HCT116 (cell line): ENCODE measurements at regions not wholly inside any gene's neighbourhood (a gene's known extent, or its start where the extent isn't known, plus 50 kb on each side); places are given as distances from the start of the nearest gene placed in this dataset.

Source experiments
- ATAC-seq: fragments of 200-7000 bp; cut with Tn5 transposase; 2 replicates; pipeline ENCODE4 v1.9.1; 2020; ENCODE audit warnings: mild to moderate bottlenecking, moderate library complexity
- BruUV-seq: library from RNA; stranded (reverse); fragments of 400-500 nt; replicated peaks from 2 replicates; lab custom pipeline; 2021; lab: Mats Ljungman, UMichigan
- CTCF ChIA-PET: fragments of 300-600 bp; sonication (Branson Sonifier 250); formaldehyde crosslinking; loops from one replicate; lab custom pipeline; 2021; ENCODE audit warnings: antibody characterized with exemption; lab: Charles Lee
- POLR2A ChIA-PET: fragments of 300-600, 350-600 bp; sonication (Branson Sonifier 250); formaldehyde crosslinking; loops from one replicate; lab custom pipeline; 2021; ENCODE audit warnings: antibody characterized with exemption; lab: Charles Lee
- RAD21 ChIA-PET, 2 experiments: fragments of 300-600 bp; sonication (Branson Sonifier 250); formaldehyde crosslinking; loops; one replicate each; lab custom pipeline; 2023; ENCODE audit warnings: low total read pairs in 2 of 2; ENCODE audit not compliant: uncharacterized antibody in 2 of 2, unreplicated experiment in 2 of 2, low non-redundant PET in 1 of 2; lab: Charles Lee
- DNase-seq: peaks from one replicate; pipeline ENCODE4 v3.0.0-alpha.2; 2010; ENCODE audit warnings: low read depth, low spot score
- H2AFZ ChIP-seq: fragments of 200-600 bp; shearing (Covaris generic), sonication (generic); 2 replicates; pipeline ENCODE4 v1.6.1; 2017; ENCODE audit warnings: low read depth, mixed run types, mixed read lengths, antibody characterized with exemption, low read length; ENCODE audit not compliant: poor library complexity, severe bottlenecking
- H3K27ac ChIP-seq: 2 replicates; pipeline ENCODE4 v1.5.1; 2012; ENCODE audit warnings: low read depth, low read length
- H3K27me3 ChIP-seq: fragments of 200-600 bp; sonication (generic); 2 replicates; pipeline ENCODE4 v1.6.1; 2016; ENCODE audit warnings: mixed run types, low read length, mixed read lengths; ENCODE audit not compliant: insufficient read depth
- H3K36me3 ChIP-seq, 2 experiments: fragments of 200-500 bp in 1 of 2; fragments of 200-600 bp in 1 of 2; sonication (Bioruptor generic) in 1 of 2; sonication (generic) in 1 of 2; 2 replicates each; pipeline versions ENCODE4 v1.5.1 to v1.6.1; 2014 to 2016; ENCODE audit warnings: low read length in 2 of 2, inconsistent platforms in 1 of 2, mixed read lengths in 1 of 2, mixed run types in 1 of 2; ENCODE audit not compliant: insufficient read depth in 2 of 2, control insufficient read depth in 1 of 2
- H3K4me1 ChIP-seq, 2 experiments: fragments of 200-600 bp in 1 of 2; sonication (generic) in 1 of 2; 2 replicates each; pipeline versions ENCODE4 v1.5.1 to v1.6.1; 2012 to 2017; ENCODE audit warnings: low read length in 2 of 2, inconsistent platforms in 1 of 2, mild to moderate bottlenecking in 1 of 2, mixed read lengths in 1 of 2, mixed run types in 1 of 2, moderate library complexity in 1 of 2; ENCODE audit not compliant: insufficient read depth in 2 of 2, control insufficient read depth in 1 of 2
- H3K4me2 ChIP-seq: fragments of 200-600 bp; sonication (generic); 2 replicates; pipeline ENCODE4 v1.6.1; 2017; ENCODE audit warnings: mixed run types, low read length, mixed read lengths
- H3K4me3 ChIP-seq, 2 experiments: fragments of 200-600 bp in 1 of 2; sonication (generic) in 1 of 2; replicated peaks in 1 of 2; 2 replicates each; pipeline ENCODE4 v1.5.1; 2011 to 2016; ENCODE audit warnings: low read length in 2 of 2, control low read depth in 1 of 2, low read depth in 1 of 2, mild to moderate bottlenecking in 1 of 2, mixed read lengths in 1 of 2, mixed run types in 1 of 2
- H3K79me2 ChIP-seq: fragments of 200-600 bp; sonication (generic); 2 replicates; pipeline ENCODE4 v1.6.1; 2017; ENCODE audit warnings: mild to moderate bottlenecking, mixed run types, low read length, moderate library complexity, mixed read lengths; ENCODE audit not compliant: insufficient read depth
- H3K9ac ChIP-seq: fragments of 200-600 bp; sonication (generic); 2 replicates; pipeline ENCODE4 v1.6.1; 2016; ENCODE audit warnings: low read length, mixed read lengths
- H3K9me2 ChIP-seq: fragments of 200-600 bp; sonication (generic), shearing (Covaris generic); 2 replicates; pipeline ENCODE4 v1.6.1; 2017; ENCODE audit warnings: mixed run types, mild to moderate bottlenecking, moderate library complexity; ENCODE audit not compliant: insufficient read depth
- H3K9me3 ChIP-seq, 2 experiments: fragments of 200-500 bp in 1 of 2; fragments of 200-600 bp in 1 of 2; sonication (Bioruptor generic) in 1 of 2; sonication (generic) in 1 of 2; 2 replicates each; pipeline ENCODE4 v1.6.1; 2014 to 2017; ENCODE audit warnings: low read length in 2 of 2, mixed read lengths in 2 of 2, inconsistent platforms in 1 of 2, low read depth in 1 of 2, mild to moderate bottlenecking in 1 of 2, mixed run types in 1 of 2, moderate library complexity in 1 of 2; ENCODE audit not compliant: control insufficient read depth in 1 of 2, insufficient read depth in 1 of 2
- H4K20me1 ChIP-seq: fragments of 200-600 bp; sonication (generic), shearing (Covaris generic); 2 replicates; pipeline ENCODE4 v1.6.1; 2017; ENCODE audit warnings: mixed run types, mild to moderate bottlenecking, moderate library complexity; ENCODE audit not compliant: insufficient read depth
- CEBPB ChIP-seq: IDR thresholded peaks from 2 replicates; pipeline ENCODE4 v1.6.1; 2012; ENCODE audit warnings: low read depth
- EGR1 ChIP-seq: IDR thresholded peaks from 2 replicates; pipeline ENCODE4 v1.6.1; 2012; ENCODE audit warnings: low read depth
- ELF1 ChIP-seq: IDR thresholded peaks from 2 replicates; pipeline ENCODE4 v1.6.1; 2012; ENCODE audit warnings: low read depth, borderline replicate concordance
- POLR2A ChIP-seq: IDR thresholded peaks from 2 replicates; pipeline ENCODE4 v1.7.0; 2011; ENCODE audit warnings: borderline replicate concordance; ENCODE audit not compliant: insufficient read depth, insufficient read length; ENCODE audit errors: extremely low read depth
- POLR2AphosphoS5 ChIP-seq: IDR thresholded peaks from 2 replicates; pipeline ENCODE4 v1.6.1; 2011; ENCODE audit warnings: mild to moderate bottlenecking, low read depth, low read length, moderate library complexity
- SIN3A ChIP-seq: IDR thresholded peaks from 2 replicates; pipeline ENCODE4 v1.6.1; 2012; ENCODE audit warnings: low read depth
- TCF7L2 ChIP-seq: IDR thresholded peaks from 2 replicates; pipeline ENCODE4 v1.7.0; 2011; ENCODE audit warnings: borderline replicate concordance, inconsistent platforms; ENCODE audit not compliant: insufficient read depth, insufficient read length; ENCODE audit errors: extremely low read depth
- YY1 ChIP-seq: IDR thresholded peaks from 2 replicates; pipeline ENCODE4 v1.6.1; 2011; ENCODE audit warnings: low read length, low read depth, moderate library complexity, mild to moderate bottlenecking; ENCODE audit not compliant: insufficient replicate concordance; ENCODE audit errors: extremely low read depth
- ZFX ChIP-seq: fragments of 450-650 bp; IDR thresholded peaks from 2 replicates; pipeline ENCODE4 v1.6.1; 2017
- ZNF274 ChIP-seq: fragments of 200-500 bp; sonication (Bioruptor generic); IDR thresholded peaks from 2 replicates; pipeline ENCODE4 v1.6.1; 2014; ENCODE audit warnings: mild to moderate bottlenecking, low read depth, low read length, inconsistent platforms
- intact Hi-C: fragments of 100-400 bp; cut with micrococcal nuclease; formaldehyde crosslinking; loops from 2 replicates; pipeline ENCODE4 v1.10.0; 2022
- TF ChIP-seq, protein P1 (sequence below), 3 experiments: fragments of 200-600 bp in 1 of 3; sonication (generic) in 1 of 3; IDR thresholded peaks in 2 of 3; conservative IDR thresholded peaks in 1 of 3; 2 replicates each; pipeline ENCODE4 v1.5.1; 2012 to 2017; ENCODE audit warnings: low read depth in 2 of 3, low read length in 2 of 3, antibody characterized with exemption in 1 of 3, borderline replicate concordance in 1 of 3, control low read depth in 1 of 3, mild to moderate bottlenecking in 1 of 3, mixed read lengths in 1 of 3, mixed run types in 1 of 3, moderate library complexity in 1 of 3; ENCODE audit not compliant: insufficient read depth in 1 of 3
- TF ChIP-seq, protein P2 (sequence below): IDR thresholded peaks from 2 replicates; pipeline ENCODE4 v1.6.1; 2011; ENCODE audit warnings: mild to moderate bottlenecking, low read length, moderate library complexity; ENCODE audit not compliant: insufficient replicate concordance; ENCODE audit errors: extremely low read depth
- TF ChIP-seq, protein P3 (sequence below): IDR thresholded peaks from 2 replicates; pipeline ENCODE4 v1.6.1; 2012

DNA sequence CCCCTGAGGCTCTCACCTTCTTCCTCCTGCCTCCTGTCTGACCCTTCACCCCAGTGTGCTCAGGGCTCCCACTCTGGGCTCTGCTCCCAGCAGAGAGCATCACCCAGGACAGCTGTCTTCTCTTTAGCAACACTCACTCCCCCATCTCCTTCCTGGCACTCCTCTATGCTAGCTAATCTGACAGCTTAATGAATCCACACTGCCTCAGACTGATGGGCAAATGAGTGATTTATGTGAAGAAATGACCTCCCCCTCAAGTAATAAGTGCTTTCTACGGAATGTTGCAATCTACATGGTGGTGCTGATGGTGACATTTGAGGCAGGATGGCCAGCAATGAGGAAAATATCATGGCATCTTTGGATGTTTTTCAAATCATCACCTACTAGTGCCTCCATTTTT, 83.6 kb downstream of the LSM3 start:
- ATAC-seq (no peak), DNase-seq (no peak)
- H3K9me3 ChIP-seq: no peaks in the 10 kb centered on the region
- intact Hi-C loops: no loop called here
- no peak overlapping the region for H3K27ac ChIP-seq
- peaks cover 6% of the 10 kb centered on the region; the same call in 1 of the 2 replicates for H3K27me3 ChIP-seq
- no peak overlapping the region for H3K9ac ChIP-seq
- H3K4me1 ChIP-seq: peaks cover 0 to 3% of the 10 kb centered on the region in 2 experiments; a peak in 1 of 4 replicates
- H3K4me2 ChIP-seq: no peak overlapping the region
- BruUV-seq: no TSS peak
- CTCF ChIA-PET: interaction anchor here (1.5 to 1.7 kb wide), 2 partner anchors 10 to 205 kb away, joined by 6 to 8 read pairs; no protein-coding TSS in a partner anchor
- H3K9me2 ChIP-seq: no peaks in the 10 kb centered on the region
- no peaks in the 10 kb centered on the region for H3K36me3 ChIP-seq
- H3K4me3 ChIP-seq: no peak overlapping the region
- TF ChIP-seq, protein P1, sequence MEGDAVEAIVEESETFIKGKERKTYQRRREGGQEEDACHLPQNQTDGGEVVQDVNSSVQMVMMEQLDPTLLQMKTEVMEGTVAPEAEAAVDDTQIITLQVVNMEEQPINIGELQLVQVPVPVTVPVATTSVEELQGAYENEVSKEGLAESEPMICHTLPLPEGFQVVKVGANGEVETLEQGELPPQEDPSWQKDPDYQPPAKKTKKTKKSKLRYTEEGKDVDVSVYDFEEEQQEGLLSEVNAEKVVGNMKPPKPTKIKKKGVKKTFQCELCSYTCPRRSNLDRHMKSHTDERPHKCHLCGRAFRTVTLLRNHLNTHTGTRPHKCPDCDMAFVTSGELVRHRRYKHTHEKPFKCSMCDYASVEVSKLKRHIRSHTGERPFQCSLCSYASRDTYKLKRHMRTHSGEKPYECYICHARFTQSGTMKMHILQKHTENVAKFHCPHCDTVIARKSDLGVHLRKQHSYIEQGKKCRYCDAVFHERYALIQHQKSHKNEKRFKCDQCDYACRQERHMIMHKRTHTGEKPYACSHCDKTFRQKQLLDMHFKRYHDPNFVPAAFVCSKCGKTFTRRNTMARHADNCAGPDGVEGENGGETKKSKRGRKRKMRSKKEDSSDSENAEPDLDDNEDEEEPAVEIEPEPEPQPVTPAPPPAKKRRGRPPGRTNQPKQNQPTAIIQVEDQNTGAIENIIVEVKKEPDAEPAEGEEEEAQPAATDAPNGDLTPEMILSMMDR (IDR thresholded peaks at IDR 0.05 in 2 of 3, conservative IDR thresholded peaks at IDR 0.05 in 1 of 3; ENCODE audit: borderline replicate concordance in 1 of 3, insufficient read depth in 1 of 3, low read depth in 2 of 3, low read length in 2 of 3): no peak
- TF ChIP-seq, protein P2, sequence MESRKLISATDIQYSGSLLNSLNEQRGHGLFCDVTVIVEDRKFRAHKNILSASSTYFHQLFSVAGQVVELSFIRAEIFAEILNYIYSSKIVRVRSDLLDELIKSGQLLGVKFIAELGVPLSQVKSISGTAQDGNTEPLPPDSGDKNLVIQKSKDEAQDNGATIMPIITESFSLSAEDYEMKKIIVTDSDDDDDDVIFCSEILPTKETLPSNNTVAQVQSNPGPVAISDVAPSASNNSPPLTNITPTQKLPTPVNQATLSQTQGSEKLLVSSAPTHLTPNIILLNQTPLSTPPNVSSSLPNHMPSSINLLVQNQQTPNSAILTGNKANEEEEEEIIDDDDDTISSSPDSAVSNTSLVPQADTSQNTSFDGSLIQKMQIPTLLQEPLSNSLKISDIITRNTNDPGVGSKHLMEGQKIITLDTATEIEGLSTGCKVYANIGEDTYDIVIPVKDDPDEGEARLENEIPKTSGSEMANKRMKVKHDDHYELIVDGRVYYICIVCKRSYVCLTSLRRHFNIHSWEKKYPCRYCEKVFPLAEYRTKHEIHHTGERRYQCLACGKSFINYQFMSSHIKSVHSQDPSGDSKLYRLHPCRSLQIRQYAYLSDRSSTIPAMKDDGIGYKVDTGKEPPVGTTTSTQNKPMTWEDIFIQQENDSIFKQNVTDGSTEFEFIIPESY: no peak
- no peak for TF ChIP-seq CEBPB
- TF ChIP-seq TCF7L2: no peak
- no peak for TF ChIP-seq EGR1
- no peak for TF ChIP-seq POLR2AphosphoS5
- TF ChIP-seq YY1: no peak
- no peak for TF ChIP-seq POLR2A
- TF ChIP-seq ZNF274: no peak
- no peak for TF ChIP-seq ZFX
- TF ChIP-seq, protein P3, sequence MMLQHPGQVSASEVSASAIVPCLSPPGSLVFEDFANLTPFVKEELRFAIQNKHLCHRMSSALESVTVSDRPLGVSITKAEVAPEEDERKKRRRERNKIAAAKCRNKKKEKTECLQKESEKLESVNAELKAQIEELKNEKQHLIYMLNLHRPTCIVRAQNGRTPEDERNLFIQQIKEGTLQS: no peak
- TF ChIP-seq ELF1: no peak
- TF ChIP-seq SIN3A: no peak
- no peaks in the 10 kb centered on the region for H3K79me2 ChIP-seq
- no peaks in the 10 kb centered on the region for H4K20me1 ChIP-seq
- H2AFZ ChIP-seq: no peak overlapping the region
- POLR2A ChIA-PET: no interaction called here
- RAD21 ChIA-PET: no interaction called here
